ENCODE measurements at regions not wholly inside any gene's neighbourhood (a gene's known extent, or its start where the extent isn't known, plus 50 kb on each side); places are given as distances from the start of the nearest gene placed in this dataset.
"Not testable (repeated sequence)": the region's sequence is repeated elsewhere in the genome, so short reads cannot be mapped to it uniquely, and the experiment has no call there.

- no peak for DNase-seq
Measured at GRCh38 chr2:122023059-122023864, 267.8 kb downstream of the TSN start.

- no peak for DNase-seq
Measured at GRCh38 chr2:122027510-122028217, 272.2 kb downstream of the TSN start.

GRCh38 chr2:122028371-122029100 lies 273.1 kb downstream of the TSN start:
- no peak for DNase-seq

- DNase-seq, result no peak
Measured at GRCh38 chr2:122029456-122029855, 274.0 kb downstream of the TSN start.

- DNase-seq, result no peak
Measured at GRCh38 chr2:122029945-122030344, 274.5 kb downstream of the TSN start.

- DNase-seq, result no peak
Measured at GRCh38 chr2:122031544-122032263, 276.3 kb downstream of the TSN start.

GRCh38 chr2:122032264-122032645 lies 276.8 kb downstream of the TSN start:
- no peak for DNase-seq

- DNase-seq, result no peak
Measured at GRCh38 chr2:122033778-122034177, 278.3 kb downstream of the TSN start.

- DNase-seq, result no peak
Measured at GRCh38 chr2:122034344-122034743, 278.9 kb downstream of the TSN start.

GRCh38 chr2:122034777-122035176 lies 279.3 kb downstream of the TSN start:
- no peak for DNase-seq

GRCh38 chr2:122038816-122039215 lies 283.4 kb downstream of the TSN start:
- DNase-seq, result not testable (repeated sequence)

GRCh38 chr2:122041455-122041854 lies 286.0 kb downstream of the TSN start:
- no peak for DNase-seq

GRCh38 chr2:122051659-122052058 lies 296.2 kb downstream of the TSN start:
- DNase-seq, result not testable (repeated sequence)

- DNase-seq, result no peak
Measured at GRCh38 chr2:122055521-122055931, 300.1 kb downstream of the TSN start.

- no peak for DNase-seq
Measured at GRCh38 chr2:122056853-122057252, 301.4 kb downstream of the TSN start.

GRCh38 chr2:122061206-122061605 lies 305.8 kb downstream of the TSN start:
- no peak for DNase-seq

GRCh38 chr2:122061831-122062230 lies 306.4 kb downstream of the TSN start:
- no peak for DNase-seq

- no peak for DNase-seq
Measured at GRCh38 chr2:122062506-122062905, 307.1 kb downstream of the TSN start.

GRCh38 chr2:122063716-122064115 lies 308.3 kb downstream of the TSN start:
- DNase-seq, result no peak

- DNase-seq, result no peak
Measured at GRCh38 chr2:122070241-122070731, 314.8 kb downstream of the TSN start.

- DNase-seq, result no peak
Measured at GRCh38 chr2:122072666-122073065, 317.2 kb downstream of the TSN start.

- no peak for DNase-seq
Measured at GRCh38 chr2:122074201-122074600, 318.8 kb downstream of the TSN start.

- no peak for DNase-seq
Measured at GRCh38 chr2:122075381-122075780, 319.9 kb downstream of the TSN start.
